T-helper 2 cell treated with Interferon-gamma antibody and Interleukin-4, amounts not matched to agents 5 μg/mL and 100 μg/mL, for 36 hours (primary cell): ENCODE measurements at regions not wholly inside any gene's neighbourhood (a gene's known extent, or its start where the extent isn't known, plus 50 kb on each side); places are given as distances from the start of the nearest gene placed in this dataset.

ENCODE experiments used
- DNase-seq: peaks from one replicate; pipeline ENCODE4 v3.0.0; 2021; ENCODE audit warnings: low spot score
- H3K27ac Mint-ChIP-seq: one replicate; pipeline ENCODE4 v1.8.0; 2021; ENCODE audit warnings: mild to moderate bottlenecking, mixed read lengths
- H3K27me3 Mint-ChIP-seq: one replicate; pipeline ENCODE4 v1.8.0; 2021; ENCODE audit warnings: low read depth, mixed read lengths
- H3K36me3 Mint-ChIP-seq: one replicate; pipeline ENCODE4 v1.8.0; 2021; ENCODE audit warnings: low read depth, mixed read lengths
- H3K4me1 Mint-ChIP-seq: one replicate; pipeline ENCODE4 v1.8.0; 2021; ENCODE audit warnings: low read depth, mixed read lengths
- H3K4me3 Mint-ChIP-seq: one replicate; pipeline ENCODE4 v1.8.0; 2022; ENCODE audit warnings: mild to moderate bottlenecking, moderate library complexity, mixed read lengths
- H3K9me3 Mint-ChIP-seq: one replicate; pipeline ENCODE4 v1.8.0; 2021; ENCODE audit warnings: mixed read lengths

DNA sequence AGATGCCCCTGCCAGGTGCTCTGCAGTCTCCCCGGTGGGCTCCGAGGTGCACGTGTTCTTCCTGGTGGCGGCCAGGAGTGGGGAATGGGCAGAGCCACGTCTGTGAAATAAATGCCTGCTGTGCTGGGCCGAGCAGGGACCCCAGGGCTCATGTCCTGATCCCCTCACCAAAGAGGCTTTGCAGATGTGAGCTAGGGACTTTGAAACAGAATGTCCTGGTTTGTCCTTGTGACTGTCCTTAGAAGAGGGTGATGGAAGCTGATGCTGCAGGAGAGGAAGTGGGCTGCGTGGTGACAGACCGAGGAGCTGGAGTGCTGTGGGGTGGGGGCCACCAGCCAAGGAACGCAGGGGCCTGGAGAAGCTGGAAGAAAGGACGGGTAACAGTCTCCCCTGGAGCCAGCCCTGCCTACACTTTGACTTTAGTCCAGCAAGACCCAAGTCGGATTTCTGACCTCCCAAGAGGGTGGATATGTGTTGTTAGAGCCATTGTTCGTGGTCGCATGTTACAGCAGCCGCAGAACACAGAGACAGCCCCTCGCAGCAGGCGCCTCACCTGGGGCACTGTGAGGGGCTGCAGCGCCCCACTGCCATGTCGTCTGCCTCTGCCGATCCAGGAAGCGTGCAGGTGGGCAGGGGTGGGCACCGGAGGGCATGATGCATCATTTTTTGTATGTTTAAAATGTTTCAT, 217.9 kb upstream of the CIBAR2 start:
- H3K4me3 Mint-ChIP-seq, result no peak overlapping the region
- no peaks in the 10 kb centered on the region for H3K36me3 Mint-ChIP-seq
- H3K4me1 Mint-ChIP-seq, result peaks cover 8% of the 10 kb centered on the region
- DNase-seq, result no peak
- H3K27me3 Mint-ChIP-seq, result peaks cover 12% of the 10 kb centered on the region
- no peak overlapping the region for H3K27ac Mint-ChIP-seq
- no peaks in the 10 kb centered on the region for H3K9me3 Mint-ChIP-seq

DNA sequence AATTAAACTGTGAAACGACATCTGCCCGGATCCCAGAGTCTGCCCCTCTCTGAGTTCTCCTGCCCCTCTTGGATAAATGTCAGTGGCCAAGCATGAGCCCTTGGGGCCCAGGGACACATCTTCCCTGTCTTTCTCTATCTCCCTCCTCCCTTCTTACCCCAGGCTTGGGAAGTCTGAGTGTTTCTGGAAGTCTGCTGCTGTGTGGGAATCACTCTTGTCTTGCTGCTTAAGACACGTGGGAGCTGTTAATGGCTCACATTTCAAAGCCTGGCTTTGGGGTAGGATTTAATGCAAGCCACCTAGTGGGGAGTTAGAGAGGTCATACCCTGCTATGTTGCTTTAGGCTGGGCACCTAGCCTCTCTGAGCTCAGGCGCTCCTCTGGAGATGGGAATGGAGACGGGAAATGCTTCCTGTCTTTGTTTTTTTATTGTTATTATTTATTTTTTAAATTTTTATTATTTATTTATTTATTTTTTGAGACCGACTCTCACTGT, 218.5 kb upstream of the CIBAR2 start:
- peaks cover 9% of the 10 kb centered on the region for H3K4me1 Mint-ChIP-seq
- no peak for DNase-seq
- no peak overlapping the region for H3K4me3 Mint-ChIP-seq
- H3K27me3 Mint-ChIP-seq, result peaks cover 13% of the 10 kb centered on the region
- no peaks in the 10 kb centered on the region for H3K36me3 Mint-ChIP-seq
- H3K9me3 Mint-ChIP-seq, result no peaks in the 10 kb centered on the region
- no peak overlapping the region for H3K27ac Mint-ChIP-seq

DNA sequence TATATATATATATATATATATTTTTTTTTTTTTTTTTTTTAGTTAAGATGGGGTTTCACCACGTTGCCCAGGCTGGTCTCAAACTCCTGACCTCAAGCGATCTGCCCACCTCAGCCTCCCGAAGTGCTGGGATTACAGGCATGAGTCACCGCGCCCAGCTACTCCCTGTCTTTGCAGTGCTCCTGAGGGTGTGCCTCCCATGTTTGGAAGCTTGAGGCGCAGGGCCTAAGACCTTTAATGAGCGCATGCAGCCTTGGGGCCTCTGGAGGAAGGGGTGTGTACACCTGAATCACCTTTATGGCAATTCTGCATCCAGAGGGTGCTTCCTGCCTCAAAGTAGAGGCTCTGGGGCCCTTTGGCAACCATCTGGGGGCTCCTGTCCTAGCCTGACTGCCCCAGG, 219.4 kb upstream of the CIBAR2 start:
- Mint-ChIP-seq H3K27ac (no peak overlapping the region), H3K4me3 (no peak overlapping the region), H3K27me3 (peaks cover 13% of the 10 kb centered on the region), H3K9me3 (no peaks in the 10 kb centered on the region), H3K4me1 (peaks cover 9% of the 10 kb centered on the region), H3K36me3 (no peaks in the 10 kb centered on the region)
- no peak for DNase-seq

DNA sequence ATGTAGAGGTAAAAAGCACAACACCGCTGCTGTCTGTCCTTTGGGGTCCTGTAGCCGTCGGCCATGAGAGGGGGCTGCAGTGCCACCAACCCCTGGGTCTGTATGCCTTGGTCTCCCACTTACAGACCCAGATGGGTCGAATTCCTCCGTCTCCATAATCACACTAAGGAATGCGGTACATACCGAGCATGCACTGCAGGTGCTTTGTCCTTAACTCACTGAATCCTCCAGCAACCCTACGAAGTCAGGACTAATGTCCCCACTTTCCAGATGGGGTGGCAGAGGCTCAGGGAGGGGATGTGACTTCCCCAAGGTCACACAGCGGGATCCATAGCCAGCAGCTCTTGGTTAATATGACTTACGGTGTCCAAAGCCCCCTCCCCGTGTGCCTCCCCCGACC, 219.9 kb upstream of the CIBAR2 start:
- Mint-ChIP-seq H3K9me3 (no peaks in the 10 kb centered on the region), H3K27ac (no peak overlapping the region), H3K27me3 (peaks cover 13% of the 10 kb centered on the region), H3K4me3 (no peak overlapping the region), H3K36me3 (no peaks in the 10 kb centered on the region), H3K4me1 (peaks cover 9% of the 10 kb centered on the region)
- DNase-seq, result no peak

DNA sequence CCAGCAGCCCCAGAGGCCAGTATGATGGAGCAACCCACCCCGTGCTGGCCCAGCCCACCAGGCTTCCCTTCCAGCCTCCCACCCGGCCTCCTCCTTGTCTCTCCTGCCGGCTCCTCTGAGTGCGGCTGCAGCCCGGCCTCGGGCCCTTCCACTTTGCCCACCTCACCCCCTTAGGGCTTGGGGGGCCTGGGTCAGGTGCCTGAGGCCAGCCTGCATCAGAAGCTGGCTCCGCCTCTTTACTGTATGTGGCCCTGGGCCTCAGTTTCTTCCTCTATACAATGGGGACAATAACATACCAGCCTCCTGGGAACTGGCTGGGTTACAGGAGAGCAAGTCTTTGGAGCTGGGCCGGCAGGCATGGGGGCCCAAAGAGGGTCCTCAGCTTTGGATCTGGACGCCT, 221.1 kb upstream of the CIBAR2 start:
- Mint-ChIP-seq H3K4me3 (no peak overlapping the region), H3K36me3 (no peaks in the 10 kb centered on the region), H3K9me3 (no peaks in the 10 kb centered on the region), H3K4me1 (peaks cover 9% of the 10 kb centered on the region), H3K27me3 (peaks cover 10% of the 10 kb centered on the region), H3K27ac (no peak overlapping the region)
- DNase-seq, result no peak

DNA sequence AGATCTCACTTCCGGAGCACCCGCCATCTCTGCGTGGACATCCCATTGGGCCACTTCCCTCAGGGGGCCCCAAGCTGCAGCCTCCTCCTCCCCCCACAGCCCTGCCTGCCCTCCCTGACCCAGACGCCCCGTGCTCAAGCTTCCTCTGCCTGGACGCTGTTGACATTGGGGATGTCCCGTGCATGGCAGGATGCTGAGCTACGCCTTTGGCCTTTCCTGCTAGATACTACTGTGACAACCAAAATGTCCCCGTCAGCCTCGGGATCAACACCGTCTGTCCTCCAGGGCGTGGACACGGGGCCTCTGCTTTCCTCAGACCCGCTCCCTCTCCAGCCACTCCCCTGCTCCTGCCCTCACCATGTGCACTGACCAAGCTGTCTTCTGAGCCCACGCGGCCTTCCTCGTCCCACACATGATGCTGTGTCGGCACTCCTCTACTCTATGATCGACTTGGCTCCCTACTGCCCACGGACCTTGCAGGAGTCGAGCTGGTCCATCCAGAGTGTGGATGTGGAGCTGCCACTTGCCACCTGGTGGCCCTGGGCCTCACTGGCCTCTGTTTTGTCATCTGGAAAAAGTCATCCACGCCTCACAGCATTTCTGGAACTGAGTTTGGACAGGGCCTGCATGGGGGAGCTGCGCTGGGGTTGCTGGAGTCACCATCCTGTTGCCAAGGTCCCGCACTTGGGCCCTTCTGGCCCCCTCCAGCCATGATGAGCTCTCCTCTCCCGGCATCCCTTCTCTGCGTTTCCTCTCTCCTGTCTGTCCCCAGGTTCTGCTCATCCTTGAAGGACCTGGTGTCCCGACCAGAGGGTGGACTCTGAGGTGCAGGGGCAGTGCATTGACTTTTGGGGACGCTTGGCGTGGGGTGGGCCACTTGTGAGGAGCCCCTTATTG, 221.7 kb upstream of the CIBAR2 start:
- Mint-ChIP-seq H3K36me3 (no peaks in the 10 kb centered on the region), H3K27ac (no peak overlapping the region), H3K4me3 (no peak overlapping the region), H3K4me1 (peaks cover 9% of the 10 kb centered on the region), H3K27me3 (peaks cover 10% of the 10 kb centered on the region), H3K9me3 (no peaks in the 10 kb centered on the region)
- no peak for DNase-seq

DNA sequence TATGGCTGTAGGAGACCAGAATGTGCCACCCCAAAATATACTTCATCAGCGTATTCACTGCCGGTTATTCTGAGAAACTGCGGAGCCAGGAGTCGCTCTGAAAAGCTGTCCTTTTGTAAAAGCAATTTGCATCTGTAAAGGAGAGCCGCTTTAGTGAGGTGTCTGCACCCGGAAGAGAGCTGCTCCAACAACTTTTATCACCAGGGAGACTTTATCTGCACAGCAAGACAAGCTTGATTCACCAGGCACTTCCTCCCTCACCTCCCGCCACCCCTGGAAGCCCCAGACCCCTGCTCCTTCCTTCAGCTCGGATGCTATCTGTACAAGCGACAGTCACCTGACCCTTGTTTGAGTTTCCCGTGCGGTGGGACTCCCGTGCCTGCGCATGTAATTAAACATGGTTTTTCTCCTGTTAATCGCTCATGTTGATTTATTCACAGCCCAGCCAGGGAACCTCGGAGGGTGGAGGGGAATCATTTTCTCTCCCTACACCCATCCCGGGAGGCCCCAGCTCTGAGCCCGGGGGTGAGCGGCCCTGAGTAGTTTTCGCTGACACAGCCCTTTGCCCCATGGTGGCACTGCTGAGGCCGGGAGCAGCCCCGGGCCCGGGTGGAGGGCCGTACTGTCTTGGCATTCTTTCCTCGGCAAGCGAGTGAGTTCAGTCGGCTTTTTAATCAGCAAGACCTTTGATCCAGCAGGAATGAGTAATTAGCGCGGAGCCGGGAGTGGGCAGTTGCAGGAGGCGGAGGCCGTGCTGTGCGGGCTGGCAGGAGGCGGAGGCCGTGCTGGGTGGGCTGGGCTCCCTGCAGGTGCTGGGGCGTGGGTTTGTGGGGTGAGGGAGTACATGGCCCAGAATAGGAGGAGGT, 222.7 kb upstream of the CIBAR2 start:
- H3K9me3 Mint-ChIP-seq, result no peaks in the 10 kb centered on the region
- DNase-seq, result no peak
- no peaks in the 10 kb centered on the region for H3K36me3 Mint-ChIP-seq
- H3K4me1 Mint-ChIP-seq, result peaks cover 9% of the 10 kb centered on the region
- H3K4me3 Mint-ChIP-seq, result peak overlapping the region; percentile 11
- peak overlapping the region; percentile 38 for H3K27ac Mint-ChIP-seq
- peaks cover 8% of the 10 kb centered on the region for H3K27me3 Mint-ChIP-seq

DNA sequence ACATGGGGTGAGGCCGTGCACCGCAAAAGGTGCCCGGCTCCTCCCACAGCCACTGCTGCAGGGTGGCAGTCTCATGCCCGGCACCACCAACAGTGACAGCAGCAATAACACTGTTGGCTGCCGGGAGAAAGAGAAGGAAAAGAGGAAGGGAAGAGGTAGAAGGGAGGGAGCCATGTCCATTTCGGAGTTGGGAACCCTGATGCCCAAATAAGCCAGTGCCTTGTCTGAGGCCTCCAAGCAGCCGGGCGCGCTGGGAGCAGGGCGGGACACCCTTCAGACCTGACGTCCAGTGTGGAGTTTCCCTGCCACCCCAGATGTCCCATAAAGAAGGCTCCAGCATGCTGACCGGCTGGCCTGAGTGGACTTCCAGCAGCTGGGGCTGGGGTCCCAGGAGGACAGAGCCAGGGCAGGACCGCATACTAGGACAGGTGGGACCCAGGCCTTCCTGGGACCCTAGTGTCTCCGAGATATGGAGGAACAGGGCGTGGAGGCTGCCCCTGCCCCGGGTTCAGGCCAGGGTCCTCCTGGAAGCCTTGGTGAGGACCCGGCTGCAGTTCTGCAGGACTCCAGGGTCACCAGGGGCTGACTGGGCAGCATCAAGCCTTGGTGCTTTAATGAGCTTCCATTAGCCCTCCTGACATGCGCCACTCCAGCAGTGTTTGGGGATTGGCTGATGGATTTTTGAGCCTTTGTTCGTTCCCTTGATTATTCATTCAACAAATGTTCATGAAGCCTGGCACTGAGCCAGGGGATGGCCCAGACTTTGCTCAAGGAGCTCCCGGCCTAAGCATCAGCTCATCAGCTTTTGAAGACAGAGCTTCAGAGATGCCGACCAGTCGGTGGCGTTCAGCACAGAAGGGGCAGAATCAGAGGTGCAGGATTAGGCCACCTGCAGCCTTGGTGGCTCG, 223.6 kb upstream of the CIBAR2 start:
- H3K27me3 Mint-ChIP-seq, result peaks cover 2% of the 10 kb centered on the region
- no peak overlapping the region for H3K4me3 Mint-ChIP-seq
- no peaks in the 10 kb centered on the region for H3K36me3 Mint-ChIP-seq
- peaks cover 7% of the 10 kb centered on the region for H3K4me1 Mint-ChIP-seq
- no peak for DNase-seq
- H3K27ac Mint-ChIP-seq, result no peak overlapping the region
- no peaks in the 10 kb centered on the region for H3K9me3 Mint-ChIP-seq

DNA sequence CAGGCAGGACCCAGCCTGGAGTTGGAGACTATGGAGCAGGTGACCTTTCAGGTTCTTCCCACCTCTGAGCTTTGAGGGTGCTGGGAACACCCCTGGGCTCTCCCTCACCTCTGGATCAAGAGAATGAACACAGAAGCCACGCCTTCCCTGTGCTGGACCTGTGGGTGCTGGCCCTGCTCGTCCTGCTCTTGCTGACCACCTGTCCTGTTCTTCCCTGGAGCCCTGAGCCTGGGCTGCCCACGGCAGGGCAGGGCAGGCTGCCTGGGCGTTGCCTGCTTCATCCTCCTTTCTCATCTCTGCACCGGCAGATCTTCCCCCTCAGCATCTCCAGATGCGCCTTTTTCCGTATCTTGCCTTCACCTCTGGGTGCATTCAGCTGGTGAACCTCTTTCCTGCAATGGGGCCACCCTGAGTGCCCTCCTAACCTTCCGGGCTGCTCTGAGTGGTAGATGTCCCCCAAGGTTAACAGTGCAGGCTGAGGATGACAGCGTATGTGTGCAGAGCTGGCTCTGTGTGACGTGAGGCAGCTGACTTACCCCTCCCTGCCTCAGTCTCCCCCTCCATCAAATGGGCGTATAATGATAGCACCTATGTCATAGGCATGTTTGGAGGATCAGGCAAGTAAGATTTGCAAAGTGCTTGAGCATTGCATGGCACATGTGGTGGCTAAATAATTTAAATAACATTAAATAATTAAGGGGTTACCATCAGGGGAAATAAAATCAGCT, 225.8 kb upstream of the CIBAR2 start:
- DNase-seq, result no peak
- Mint-ChIP-seq H3K4me1 (peaks cover 7% of the 10 kb centered on the region), H3K9me3 (no peaks in the 10 kb centered on the region), H3K27me3 (peaks cover 2% of the 10 kb centered on the region), H3K36me3 (no peaks in the 10 kb centered on the region), H3K4me3 (no peak overlapping the region), H3K27ac (no peak overlapping the region)

DNA sequence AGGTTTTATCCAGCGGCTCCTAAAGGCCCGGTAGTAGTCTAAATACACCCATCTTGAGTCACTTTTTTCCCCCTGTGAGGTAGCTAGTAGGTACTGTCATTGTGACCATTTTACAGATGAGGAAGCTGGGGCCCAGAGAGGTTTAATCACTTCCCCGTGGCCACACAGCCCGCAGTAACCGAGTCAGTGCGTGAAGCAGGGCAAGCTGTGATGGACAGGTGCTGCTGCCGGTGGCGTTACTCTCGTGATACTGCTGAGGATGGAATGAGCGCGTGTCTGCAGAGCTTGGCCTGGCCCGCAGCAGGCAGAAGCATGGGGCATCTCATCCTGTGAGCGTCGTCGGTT, 226.3 kb upstream of the CIBAR2 start:
- Mint-ChIP-seq H3K27me3 (peaks cover 2% of the 10 kb centered on the region), H3K27ac (no peak overlapping the region), H3K9me3 (no peaks in the 10 kb centered on the region), H3K4me3 (no peak overlapping the region), H3K4me1 (peaks cover 7% of the 10 kb centered on the region), H3K36me3 (no peaks in the 10 kb centered on the region)
- DNase-seq, result no peak

DNA sequence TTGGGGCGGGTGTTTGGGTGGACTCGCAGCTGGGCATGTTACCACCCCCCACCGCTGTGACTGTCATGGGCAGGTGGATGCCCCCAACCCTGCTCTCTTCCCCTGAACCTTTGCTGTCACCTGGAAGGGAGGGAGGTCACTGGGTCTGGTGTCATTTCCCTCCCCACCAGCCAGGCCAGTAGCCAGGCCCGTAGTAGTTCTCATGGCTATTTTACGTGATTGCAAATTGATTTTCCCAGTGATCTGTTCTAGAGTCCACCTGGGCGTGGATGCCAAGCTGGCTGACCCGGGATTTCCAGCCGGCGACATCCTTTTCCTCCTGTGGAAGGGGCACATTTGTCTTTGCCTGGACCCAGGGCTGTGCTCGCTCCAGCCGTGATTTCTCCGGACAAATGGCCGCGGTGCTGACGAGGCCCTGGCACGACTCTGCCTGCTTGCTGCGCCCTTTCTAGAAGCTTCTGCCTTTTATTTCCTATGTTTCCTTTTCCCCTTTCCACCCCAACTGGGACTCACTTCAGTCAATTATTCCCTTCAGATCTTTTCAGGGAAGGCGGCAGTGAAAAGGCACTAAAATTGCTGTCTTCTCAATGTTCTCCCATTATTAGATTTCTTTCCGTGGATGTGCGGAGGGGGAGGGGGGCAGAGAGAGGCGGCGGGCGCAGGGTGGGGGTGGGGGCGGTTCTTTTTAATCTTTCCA, 226.9 kb upstream of the CIBAR2 start:
- H3K4me1 Mint-ChIP-seq, result peaks cover 7% of the 10 kb centered on the region
- no peaks in the 10 kb centered on the region for H3K36me3 Mint-ChIP-seq
- H3K27me3 Mint-ChIP-seq, result peaks cover 2% of the 10 kb centered on the region
- no peak overlapping the region for H3K4me3 Mint-ChIP-seq
- DNase-seq, result no peak
- H3K27ac Mint-ChIP-seq, result no peak overlapping the region
- H3K9me3 Mint-ChIP-seq, result no peaks in the 10 kb centered on the region

DNA sequence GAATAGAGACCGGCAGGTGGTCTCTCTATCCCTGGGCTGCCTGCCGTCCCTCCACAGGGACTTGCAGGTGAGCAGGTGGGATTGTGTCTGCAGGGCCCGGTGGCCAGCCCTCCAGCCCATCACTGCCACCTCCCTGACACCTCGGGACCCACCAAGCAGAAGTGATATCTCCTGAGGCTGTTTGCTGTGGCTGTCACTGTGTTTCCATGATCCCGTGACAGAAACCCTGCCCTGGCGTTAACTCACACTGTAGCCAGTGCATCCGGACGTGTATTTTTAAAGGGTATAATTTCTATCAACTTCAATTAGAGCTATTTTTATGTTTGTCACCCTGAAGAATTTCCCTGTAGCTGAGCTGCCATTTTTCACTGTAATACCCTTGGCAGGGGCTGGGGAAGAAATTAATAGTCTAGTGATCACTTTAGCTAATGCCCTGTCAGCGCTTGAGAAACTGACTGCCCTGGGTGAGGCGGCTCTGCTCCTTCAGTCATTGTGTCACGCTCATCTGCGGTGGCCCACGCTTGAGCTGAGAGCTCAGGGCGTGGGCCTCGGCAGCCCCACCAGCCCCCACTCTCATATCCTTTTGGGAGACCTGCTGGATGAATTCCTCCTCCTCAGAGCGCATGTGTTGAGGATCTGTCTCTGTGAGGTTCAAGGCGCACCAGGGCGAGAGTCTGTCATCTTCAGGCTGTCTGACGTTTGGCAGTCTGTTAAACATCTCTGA, 229.9 kb upstream of the CIBAR2 start:
- Mint-ChIP-seq H3K4me1 (no peaks in the 10 kb centered on the region), H3K27me3 (no peaks in the 10 kb centered on the region), H3K27ac (no peak overlapping the region), H3K4me3 (no peak overlapping the region), H3K36me3 (no peaks in the 10 kb centered on the region), H3K9me3 (no peaks in the 10 kb centered on the region)
- DNase-seq, result no peak
